ENCODE measurements at regions not wholly inside any gene's neighbourhood (a gene's known extent, or its start where the extent isn't known, plus 50 kb on each side); places are given as distances from the start of the nearest gene placed in this dataset.

GRCh38 chrX:39677585-39677977, 420.2 kb downstream of the BCOR start:
- DNase-seq (ENCODE audit: low spot score): no peak
- H3K9me3 ChIP-seq: no peaks in the 10 kb centered on the region
- H3K4me3 ChIP-seq: no peak overlapping the region
- no peaks in the 10 kb centered on the region for H3K36me3 ChIP-seq
- H3K27ac ChIP-seq: no peak overlapping the region
- no peaks in the 10 kb centered on the region for H3K4me1 ChIP-seq
- TF ChIP-seq, protein P1, sequence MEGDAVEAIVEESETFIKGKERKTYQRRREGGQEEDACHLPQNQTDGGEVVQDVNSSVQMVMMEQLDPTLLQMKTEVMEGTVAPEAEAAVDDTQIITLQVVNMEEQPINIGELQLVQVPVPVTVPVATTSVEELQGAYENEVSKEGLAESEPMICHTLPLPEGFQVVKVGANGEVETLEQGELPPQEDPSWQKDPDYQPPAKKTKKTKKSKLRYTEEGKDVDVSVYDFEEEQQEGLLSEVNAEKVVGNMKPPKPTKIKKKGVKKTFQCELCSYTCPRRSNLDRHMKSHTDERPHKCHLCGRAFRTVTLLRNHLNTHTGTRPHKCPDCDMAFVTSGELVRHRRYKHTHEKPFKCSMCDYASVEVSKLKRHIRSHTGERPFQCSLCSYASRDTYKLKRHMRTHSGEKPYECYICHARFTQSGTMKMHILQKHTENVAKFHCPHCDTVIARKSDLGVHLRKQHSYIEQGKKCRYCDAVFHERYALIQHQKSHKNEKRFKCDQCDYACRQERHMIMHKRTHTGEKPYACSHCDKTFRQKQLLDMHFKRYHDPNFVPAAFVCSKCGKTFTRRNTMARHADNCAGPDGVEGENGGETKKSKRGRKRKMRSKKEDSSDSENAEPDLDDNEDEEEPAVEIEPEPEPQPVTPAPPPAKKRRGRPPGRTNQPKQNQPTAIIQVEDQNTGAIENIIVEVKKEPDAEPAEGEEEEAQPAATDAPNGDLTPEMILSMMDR (IDR thresholded peaks at IDR 0.05): no peak
- no peaks in the 10 kb centered on the region for H3K27me3 ChIP-seq

DNA sequence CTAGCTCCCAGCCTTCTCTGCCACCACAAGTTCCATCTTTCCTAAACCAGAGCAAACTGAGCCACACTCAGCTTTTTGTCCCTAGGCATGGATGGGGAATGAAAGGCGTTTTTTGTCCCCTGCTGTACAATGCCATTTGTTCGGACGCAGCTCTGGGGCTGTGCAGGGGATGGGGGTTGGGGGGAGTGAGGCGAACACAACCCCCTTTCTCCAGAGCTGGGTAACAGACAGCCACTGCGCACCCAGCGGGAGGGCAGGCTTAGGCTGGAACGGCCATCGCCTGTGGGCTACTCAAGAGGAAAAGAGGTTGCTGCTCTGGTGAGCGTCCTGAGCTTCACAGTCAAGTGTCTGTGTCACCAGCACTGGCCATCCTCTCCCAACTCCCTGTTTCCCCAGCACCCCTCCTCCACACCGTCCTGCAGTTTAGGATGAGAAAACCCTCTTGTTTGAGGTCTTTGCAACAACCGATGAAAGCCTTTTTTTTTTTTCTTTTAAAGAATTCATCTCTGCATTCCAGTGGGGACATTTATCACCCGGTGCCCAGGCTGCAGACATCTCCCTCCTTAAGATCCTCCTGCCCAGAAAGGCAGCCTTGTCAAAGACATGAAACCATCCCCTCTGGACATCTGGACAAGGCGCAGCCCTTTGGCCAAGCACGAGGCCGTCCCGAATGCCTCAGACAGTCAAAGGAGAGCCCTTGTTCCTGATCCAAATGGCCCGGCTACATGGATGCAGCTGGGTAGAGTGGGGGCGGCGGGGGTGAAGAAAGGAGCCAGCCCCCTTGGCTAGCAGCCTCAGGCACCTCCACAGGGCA, 419.6 kb downstream of the BCOR start:
- TF ChIP-seq, protein P1 (IDR thresholded peaks at IDR 0.05): no peak
- Histone ChIP-seq H3K36me3 (no peaks in the 10 kb centered on the region), H3K27ac (no peak overlapping the region), H3K9me3 (no peaks in the 10 kb centered on the region), H3K27me3 (no peaks in the 10 kb centered on the region), H3K4me3 (no peak overlapping the region), H3K4me1 (no peaks in the 10 kb centered on the region)
- no peak for DNase-seq (ENCODE audit: low spot score)

DNA sequence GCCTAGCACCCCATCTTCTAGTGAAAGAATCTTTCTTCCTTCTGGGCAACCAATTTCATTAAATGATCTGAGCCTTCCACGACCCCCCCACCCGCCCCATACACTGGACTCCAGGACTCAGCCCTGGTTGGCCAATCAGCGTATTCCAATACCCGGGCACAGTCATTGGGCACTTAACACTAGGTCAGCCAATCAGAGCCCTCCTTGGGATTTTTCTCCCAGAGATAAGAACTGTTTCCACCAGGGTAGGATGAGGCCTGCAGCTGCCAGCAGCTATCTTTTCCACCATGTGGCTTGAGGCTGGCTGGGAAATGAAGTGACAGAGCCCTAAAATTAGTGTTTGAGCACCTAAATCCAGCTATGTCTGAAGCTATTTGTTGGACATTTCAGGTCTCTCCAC, 418.8 kb downstream of the BCOR start:
- TF ChIP-seq, protein P1 (IDR thresholded peaks at IDR 0.05): no peak
- DNase-seq (ENCODE audit: low spot score): no peak
- Histone ChIP-seq H3K9me3 (no peaks in the 10 kb centered on the region), H3K36me3 (no peaks in the 10 kb centered on the region), H3K27ac (no peak overlapping the region), H3K4me3 (no peak overlapping the region), H3K4me1 (no peaks in the 10 kb centered on the region), H3K27me3 (no peaks in the 10 kb centered on the region)

DNA sequence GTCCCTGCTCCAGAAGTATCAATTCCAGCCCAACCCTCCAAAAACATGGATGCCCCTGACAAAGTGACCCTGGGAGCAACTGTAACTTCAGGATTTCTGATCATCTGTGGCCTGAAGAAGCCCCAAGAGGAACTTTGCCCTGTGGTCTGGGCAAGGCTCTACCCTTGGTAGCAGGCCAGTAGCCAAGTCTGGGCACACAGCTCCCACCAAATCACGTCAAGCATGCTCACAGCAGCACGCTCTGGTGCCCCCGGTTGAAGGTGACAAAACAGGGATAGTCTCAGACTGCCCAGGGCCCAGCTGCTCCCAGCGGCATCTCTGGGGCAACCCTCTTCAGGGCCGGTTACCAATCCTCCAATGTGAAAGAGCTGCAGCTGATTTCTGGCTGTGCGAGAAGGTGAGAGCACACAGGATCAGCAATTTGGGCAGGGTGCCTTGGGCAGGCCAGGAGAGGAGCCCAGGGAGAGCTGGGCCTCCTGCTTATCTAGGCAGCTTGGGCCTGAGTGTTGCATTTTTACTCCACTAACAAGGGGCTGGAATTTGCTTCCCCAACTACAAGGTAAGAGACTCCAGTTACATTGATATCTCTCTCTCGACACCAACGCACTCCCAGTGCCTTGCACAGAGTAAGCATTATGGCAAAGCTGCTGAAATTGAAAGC, 418.1 kb downstream of the BCOR start:
- DNase-seq (ENCODE audit: low spot score): no peak
- Histone ChIP-seq H3K9me3 (no peaks in the 10 kb centered on the region), H3K4me1 (no peaks in the 10 kb centered on the region), H3K4me3 (no peak overlapping the region), H3K27me3 (no peaks in the 10 kb centered on the region), H3K36me3 (no peaks in the 10 kb centered on the region), H3K27ac (peak overlapping the region in 1 of 2 donors; percentile 27)
- TF ChIP-seq, protein P1 (IDR thresholded peaks at IDR 0.05): no peak

GRCh38 chrX:39681885-39682284, 415.9 kb downstream of the BCOR start:
- Histone ChIP-seq H3K36me3 (no peaks in the 10 kb centered on the region), H3K9me3 (no peaks in the 10 kb centered on the region), H3K4me1 (no peaks in the 10 kb centered on the region), H3K27me3 (no peaks in the 10 kb centered on the region), H3K27ac (no peak overlapping the region), H3K4me3 (no peak overlapping the region)
- TF ChIP-seq, protein P1 (IDR thresholded peaks at IDR 0.05): no peak
- no peak for DNase-seq (ENCODE audit: low spot score)

Measured in right atrium auricular region (tissue), 2 donors.